Erythroblast (primary cell): ENCODE measurements at regions not wholly inside any gene's neighbourhood (a gene's known extent, or its start where the extent isn't known, plus 50 kb on each side); places are given as distances from the start of the nearest gene placed in this dataset.

Experiments used
- GATA1 ChIP-seq: IDR thresholded peaks from 2 replicates; pipeline ENCODE4 v1.6.1; 2011; ENCODE audit warnings: low read depth, mild to moderate bottlenecking, control low read depth, low read length, moderate library complexity
- POLR2A ChIP-seq: IDR thresholded peaks from 2 replicates; pipeline ENCODE4 v1.6.1; 2011; ENCODE audit warnings: mild to moderate bottlenecking, low read length

- no peak for TF ChIP-seq POLR2A
- no peak for TF ChIP-seq GATA1
Measured at GRCh38 chr2:221210686-221211085, 361.4 kb downstream of the EPHA4 start.
